SK-N-SH (cell line): ENCODE measurements at regions not wholly inside any gene's neighbourhood (a gene's known extent, or its start where the extent isn't known, plus 50 kb on each side); places are given as distances from the start of the nearest gene placed in this dataset.
A peak's percentile ranks its signal among the peaks of the same experiment; 100 is the strongest.

ENCODE experiments used
- CTCF ChIA-PET: fragments of 300-600, 350-600 bp; formaldehyde crosslinking; extraction: SDS; loops from one replicate; lab custom pipeline; 2021; lab: Yijun Ruan, JAX
- POLR2A ChIA-PET: fragments of 350-600 bp; sonication (Branson Sonifier 250); formaldehyde crosslinking; extraction: SDS; loops from one replicate; lab custom pipeline; 2020; ENCODE audit warnings: antibody characterized with exemption, inconsistent platforms; lab: Yijun Ruan, JAX
- DNase-seq: peaks from one replicate; pipeline ENCODE4 v3.0.0; 2012
- H2AFZ ChIP-seq: fragments of 200-600 bp; sonication (generic); 2 replicates; pipeline ENCODE4 v1.8.1; 2016; ENCODE audit warnings: antibody characterized with exemption, mild to moderate bottlenecking, low read depth
- H3F3A ChIP-seq: fragments of 200-600 bp; sonication (generic); replicated peaks from 2 replicates; pipeline ENCODE3; 2016; ENCODE audit warnings: antibody characterized with exemption, mild to moderate bottlenecking; ENCODE audit not compliant: insufficient read depth
- H3K27ac ChIP-seq, 2 experiments: fragments of 200-500 bp in 1 of 2; fragments of 200-600 bp in 1 of 2; sonication (Bioruptor generic) in 1 of 2; sonication (generic), shearing (Covaris generic) in 1 of 2; 2 replicates each; pipeline versions ENCODE4 v1.5.1 to v1.6.1; 2014 to 2016; ENCODE audit warnings: low read depth in 2 of 2, inconsistent platforms in 1 of 2, low read length in 1 of 2, mild to moderate bottlenecking in 1 of 2, mixed read lengths in 1 of 2
- H3K27me3 ChIP-seq: fragments of 200-600 bp; sonication (generic), shearing (Covaris generic); 2 replicates; pipeline ENCODE4 v1.6.1; 2016; ENCODE audit warnings: mixed run types; ENCODE audit not compliant: insufficient read depth
- H3K36me3 ChIP-seq, 2 experiments: fragments of 200-500 bp in 1 of 2; fragments of 200-600 bp in 1 of 2; sonication (Bioruptor generic) in 1 of 2; sonication (generic) in 1 of 2; replicated peaks in 1 of 2; 2 replicates each; pipeline versions ENCODE3 to v1.5.1; 2014 to 2016; ENCODE audit warnings: low read length in 1 of 2, mild to moderate bottlenecking in 1 of 2; ENCODE audit not compliant: insufficient read depth in 2 of 2, control insufficient read depth in 1 of 2
- H3K4me1 ChIP-seq, 2 experiments: fragments of 200-500 bp in 1 of 2; fragments of 200-600 bp in 1 of 2; sonication (Bioruptor generic) in 1 of 2; sonication (generic), shearing (Covaris generic) in 1 of 2; 2 replicates each; pipeline versions ENCODE4 v1.5.1 to v1.6.1; 2014 to 2016; ENCODE audit warnings: low read depth in 1 of 2, low read length in 1 of 2, mixed run types in 1 of 2; ENCODE audit not compliant: insufficient read depth in 2 of 2, control insufficient read depth in 1 of 2
- H3K4me2 ChIP-seq: fragments of 200-600 bp; sonication (generic), shearing (Covaris generic); 2 replicates; pipeline ENCODE4 v1.6.1; 2017; ENCODE audit warnings: mixed run types
- H3K4me3 ChIP-seq, 2 experiments: fragments of 200-500 bp in 1 of 2; fragments of 200-600 bp in 1 of 2; sonication (Bioruptor generic) in 1 of 2; sonication (generic), shearing (Covaris generic) in 1 of 2; 2 replicates each; pipeline versions ENCODE4 v1.5.1 to v1.8.1; 2014 to 2016; ENCODE audit warnings: low read depth in 2 of 2, inconsistent platforms in 1 of 2, low read length in 1 of 2, mild to moderate bottlenecking in 1 of 2, mixed read lengths in 1 of 2, moderate library complexity in 1 of 2
- H3K79me2 ChIP-seq: fragments of 200-600 bp; sonication (generic); 2 replicates; pipeline ENCODE4 v1.8.1; 2017; ENCODE audit warnings: mild to moderate bottlenecking; ENCODE audit not compliant: insufficient read depth
- H3K9ac ChIP-seq: fragments of 200-600 bp; sonication (generic); 2 replicates; pipeline ENCODE4 v1.6.1; 2017; ENCODE audit warnings: mixed run types
- H3K9me2 ChIP-seq: fragments of 200-600 bp; sonication (generic); 2 replicates; pipeline ENCODE4 v1.6.1; 2017; ENCODE audit warnings: mixed run types
- H3K9me3 ChIP-seq: fragments of 200-600 bp; sonication (generic); 2 replicates; pipeline ENCODE4 v1.6.1; 2017; ENCODE audit warnings: mixed run types, mild to moderate bottlenecking, moderate library complexity
- H4K20me1 ChIP-seq: fragments of 200-600 bp; sonication (generic); 2 replicates; pipeline ENCODE4 v1.6.1; 2017; ENCODE audit warnings: mild to moderate bottlenecking, mixed run types; ENCODE audit not compliant: insufficient read depth
- ELF1 ChIP-seq: IDR thresholded peaks from 2 replicates; pipeline ENCODE4 v1.4.0; 2012
- EP300 ChIP-seq, 2 experiments: IDR thresholded peaks; 2 replicates each; pipeline versions ENCODE4 v1.4.0 to v1.6.1; 2012; ENCODE audit warnings: borderline replicate concordance in 1 of 2, low read depth in 1 of 2, low read length in 1 of 2
- GATA2 ChIP-seq: sonication (generic); formaldehyde crosslinking; IDR thresholded peaks from 2 replicates; pipeline ENCODE4 v1.5.0; 2020; ENCODE audit warnings: mild to moderate bottlenecking, missing genetic modification reagents
- RAD21 ChIP-seq: IDR thresholded peaks from 2 replicates; pipeline ENCODE4 v1.6.1; 2012; ENCODE audit warnings: mild to moderate bottlenecking, low read length
- RCOR1 ChIP-seq: fragments of 150-350 bp; IDR thresholded peaks from 2 replicates; pipeline ENCODE4 v1.6.1; 2017; ENCODE audit warnings: antibody characterized with exemption, low read length
- RFX5 ChIP-seq: IDR thresholded peaks from 2 replicates; pipeline ENCODE4 v1.6.1; 2012; ENCODE audit warnings: mild to moderate bottlenecking, improper control_type of control experiment, low read length
- SMC3 ChIP-seq: IDR thresholded peaks from 2 replicates; pipeline ENCODE4 v1.6.1; 2012; ENCODE audit warnings: low read depth, low read length, improper control_type of control experiment
- TAF1 ChIP-seq: IDR thresholded peaks from 2 replicates; pipeline ENCODE4 v1.6.1; 2012; ENCODE audit warnings: low read depth, mild to moderate bottlenecking, low read length, moderate library complexity, borderline replicate concordance
- USF1 ChIP-seq: IDR thresholded peaks from 2 replicates; pipeline ENCODE4 v1.4.0; 2012; ENCODE audit warnings: low read depth, borderline replicate concordance
- WGBS: methylation state at CpG from one replicate; pipeline ENCODE4 v1.1.6; 2017; ENCODE audit warnings: low lambda C conversion rate; 5-methylcytosine and 5-hydroxymethylcytosine counted together
- TF ChIP-seq, protein P1 (sequence below): IDR thresholded peaks from 2 replicates; pipeline ENCODE4 v1.6.1; 2012; ENCODE audit warnings: mild to moderate bottlenecking, low read depth, low read length, moderate library complexity
- TF ChIP-seq, protein P2 (sequence below): fragments of 150-350 bp; IDR thresholded peaks from 2 replicates; pipeline ENCODE4 v1.6.1; 2017; ENCODE audit warnings: antibody characterized with exemption, low read length, low read depth, borderline replicate concordance
- TF ChIP-seq, protein P3 (sequence below): IDR thresholded peaks from 2 replicates; pipeline ENCODE4 v1.4.0; 2012; ENCODE audit warnings: low read depth

GRCh38 chr1:47578026-47578720 is 140.3 kb downstream of the FOXD2 start:
- no peak for TF ChIP-seq RAD21
- TF ChIP-seq ELF1 = no peak
- TF ChIP-seq, protein P1, sequence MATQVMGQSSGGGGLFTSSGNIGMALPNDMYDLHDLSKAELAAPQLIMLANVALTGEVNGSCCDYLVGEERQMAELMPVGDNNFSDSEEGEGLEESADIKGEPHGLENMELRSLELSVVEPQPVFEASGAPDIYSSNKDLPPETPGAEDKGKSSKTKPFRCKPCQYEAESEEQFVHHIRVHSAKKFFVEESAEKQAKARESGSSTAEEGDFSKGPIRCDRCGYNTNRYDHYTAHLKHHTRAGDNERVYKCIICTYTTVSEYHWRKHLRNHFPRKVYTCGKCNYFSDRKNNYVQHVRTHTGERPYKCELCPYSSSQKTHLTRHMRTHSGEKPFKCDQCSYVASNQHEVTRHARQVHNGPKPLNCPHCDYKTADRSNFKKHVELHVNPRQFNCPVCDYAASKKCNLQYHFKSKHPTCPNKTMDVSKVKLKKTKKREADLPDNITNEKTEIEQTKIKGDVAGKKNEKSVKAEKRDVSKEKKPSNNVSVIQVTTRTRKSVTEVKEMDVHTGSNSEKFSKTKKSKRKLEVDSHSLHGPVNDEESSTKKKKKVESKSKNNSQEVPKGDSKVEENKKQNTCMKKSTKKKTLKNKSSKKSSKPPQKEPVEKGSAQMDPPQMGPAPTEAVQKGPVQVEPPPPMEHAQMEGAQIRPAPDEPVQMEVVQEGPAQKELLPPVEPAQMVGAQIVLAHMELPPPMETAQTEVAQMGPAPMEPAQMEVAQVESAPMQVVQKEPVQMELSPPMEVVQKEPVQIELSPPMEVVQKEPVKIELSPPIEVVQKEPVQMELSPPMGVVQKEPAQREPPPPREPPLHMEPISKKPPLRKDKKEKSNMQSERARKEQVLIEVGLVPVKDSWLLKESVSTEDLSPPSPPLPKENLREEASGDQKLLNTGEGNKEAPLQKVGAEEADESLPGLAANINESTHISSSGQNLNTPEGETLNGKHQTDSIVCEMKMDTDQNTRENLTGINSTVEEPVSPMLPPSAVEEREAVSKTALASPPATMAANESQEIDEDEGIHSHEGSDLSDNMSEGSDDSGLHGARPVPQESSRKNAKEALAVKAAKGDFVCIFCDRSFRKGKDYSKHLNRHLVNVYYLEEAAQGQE = no peak
- 0 out of 2 replicates have a peak, but pooled peaks have one; percentile 12 for TF ChIP-seq GATA2
- no peak for TF ChIP-seq RCOR1
- DNase-seq = peak; percentile 58
- POLR2A ChIA-PET = no interaction called here
- Histone ChIP-seq H3K36me3 (no peaks in the 10 kb centered on the region), H3K79me2 (no peaks in the 10 kb centered on the region), H4K20me1 (no peaks in the 10 kb centered on the region), H2AFZ (no peak overlapping the region), H3F3A (no peaks in the 10 kb centered on the region), H3K9me2 (no peaks in the 10 kb centered on the region), H3K4me3 (no peak overlapping the region), H3K9ac (no peak overlapping the region), H3K4me1 (peaks cover 5 to 20% of the 10 kb centered on the region in 2 experiments; a peak in 2 of 4 replicates), H3K27me3 (no peaks in the 10 kb centered on the region), H3K4me2 (no peak overlapping the region), H3K9me3 (no peaks in the 10 kb centered on the region), H3K27ac (no peak overlapping the region)
- CTCF ChIA-PET = interaction anchor here (0.7 to 1.7 kb wide), 9 partner anchors 11 to 189 kb away, joined by 3 to 5 read pairs (median 4); no protein-coding TSS in a partner anchor
- WGBS = 58% methylated on average over 11 of the region's 19 CpGs

DNA sequence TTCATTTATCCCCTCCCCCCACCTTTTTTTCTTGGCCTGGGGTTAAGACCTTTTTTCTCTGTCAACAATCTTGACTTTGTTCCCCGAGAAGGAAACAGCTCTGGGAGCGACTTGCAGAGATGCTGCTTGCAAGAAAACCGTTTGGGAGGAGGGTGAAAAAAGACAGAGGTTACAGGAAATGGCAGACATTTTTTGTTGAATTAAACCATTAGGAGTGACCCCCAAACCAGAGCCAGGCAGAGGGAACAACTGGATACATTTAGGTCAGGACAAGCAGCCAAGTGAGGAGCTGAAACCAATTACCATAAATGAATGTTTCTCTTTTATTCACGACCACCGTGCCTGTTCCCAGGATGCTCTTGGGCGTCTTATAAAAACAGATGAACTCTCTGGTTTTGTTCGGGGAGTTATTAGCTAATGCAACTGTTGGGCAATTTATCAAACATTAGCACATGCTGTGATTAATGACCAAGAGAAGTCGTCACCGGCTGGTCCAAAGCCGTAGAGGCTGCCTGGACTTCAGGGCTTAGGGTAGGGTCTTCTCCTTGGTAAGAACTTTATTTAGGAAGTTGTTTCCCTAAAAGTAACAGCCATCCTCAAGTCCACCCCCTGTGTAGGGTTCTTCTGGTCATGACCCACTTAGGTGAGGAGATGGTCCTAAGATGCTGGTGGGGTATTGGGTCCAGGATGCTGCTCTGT is 141.0 kb downstream of the FOXD2 start:
- CTCF ChIA-PET = interaction anchor here (0.9 to 1.7 kb wide), 7 partner anchors 11 to 147 kb away, joined by 3 to 5 read pairs (median 4); no protein-coding TSS in a partner anchor

More for the DNA sequence above, 141.0 kb downstream of the FOXD2 start:
- H3K9me3 ChIP-seq = no peaks in the 10 kb centered on the region
- H3K4me1 ChIP-seq = peaks cover 5 to 20% of the 10 kb centered on the region in 2 experiments; a peak in 2 of 4 replicates
- no peaks in the 10 kb centered on the region for H3K79me2 ChIP-seq
- no peaks in the 10 kb centered on the region for H3K9me2 ChIP-seq
- H4K20me1 ChIP-seq = no peaks in the 10 kb centered on the region
- TF ChIP-seq RFX5 = no peak
- TF ChIP-seq, protein P2, sequence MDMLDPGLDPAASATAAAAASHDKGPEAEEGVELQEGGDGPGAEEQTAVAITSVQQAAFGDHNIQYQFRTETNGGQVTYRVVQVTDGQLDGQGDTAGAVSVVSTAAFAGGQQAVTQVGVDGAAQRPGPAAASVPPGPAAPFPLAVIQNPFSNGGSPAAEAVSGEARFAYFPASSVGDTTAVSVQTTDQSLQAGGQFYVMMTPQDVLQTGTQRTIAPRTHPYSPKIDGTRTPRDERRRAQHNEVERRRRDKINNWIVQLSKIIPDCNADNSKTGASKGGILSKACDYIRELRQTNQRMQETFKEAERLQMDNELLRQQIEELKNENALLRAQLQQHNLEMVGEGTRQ = no peak
- no peak for TF ChIP-seq SMC3
- TF ChIP-seq EP300 (IDR thresholded peaks at IDR 0.05; ENCODE audit: borderline replicate concordance in 1 of 2, low read depth in 1 of 2, low read length in 1 of 2) = no peak
- TF ChIP-seq TAF1 = no peak
- no peak for TF ChIP-seq USF1
- TF ChIP-seq, protein P3, sequence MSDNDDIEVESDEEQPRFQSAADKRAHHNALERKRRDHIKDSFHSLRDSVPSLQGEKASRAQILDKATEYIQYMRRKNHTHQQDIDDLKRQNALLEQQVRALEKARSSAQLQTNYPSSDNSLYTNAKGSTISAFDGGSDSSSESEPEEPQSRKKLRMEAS = no peak
- no peak overlapping the region for H3K27ac ChIP-seq
- H3K9ac ChIP-seq = no peak overlapping the region
- no peak overlapping the region for H3K4me3 ChIP-seq
- no peaks in the 10 kb centered on the region for H3K27me3 ChIP-seq
- POLR2A ChIA-PET = no interaction called here
- H2AFZ ChIP-seq = peak overlapping the region; percentile 46; the same call in 1 of the 2 replicates
- H3K4me2 ChIP-seq = no peak overlapping the region
- H3K36me3 ChIP-seq = no peaks in the 10 kb centered on the region
- WGBS = 43% methylated on average over 10 of the region's 10 CpGs
- no peaks in the 10 kb centered on the region for H3F3A ChIP-seq
- DNase-seq = no peak
